Activated CD8-positive, alpha-beta memory T cell treated with anti-CD3 and anti-CD28 coated beads, Interleukin-2, amount 50 U/mL, for 1 hour (primary cell): ENCODE measurements at regions not wholly inside any gene's neighbourhood (a gene's known extent, or its start where the extent isn't known, plus 50 kb on each side); places are given as distances from the start of the nearest gene placed in this dataset.

Experiments
- DNase-seq: peaks from one replicate; pipeline ENCODE4 v3.0.0-alpha.2; 2020; ENCODE audit errors: extremely low read depth

DNA sequence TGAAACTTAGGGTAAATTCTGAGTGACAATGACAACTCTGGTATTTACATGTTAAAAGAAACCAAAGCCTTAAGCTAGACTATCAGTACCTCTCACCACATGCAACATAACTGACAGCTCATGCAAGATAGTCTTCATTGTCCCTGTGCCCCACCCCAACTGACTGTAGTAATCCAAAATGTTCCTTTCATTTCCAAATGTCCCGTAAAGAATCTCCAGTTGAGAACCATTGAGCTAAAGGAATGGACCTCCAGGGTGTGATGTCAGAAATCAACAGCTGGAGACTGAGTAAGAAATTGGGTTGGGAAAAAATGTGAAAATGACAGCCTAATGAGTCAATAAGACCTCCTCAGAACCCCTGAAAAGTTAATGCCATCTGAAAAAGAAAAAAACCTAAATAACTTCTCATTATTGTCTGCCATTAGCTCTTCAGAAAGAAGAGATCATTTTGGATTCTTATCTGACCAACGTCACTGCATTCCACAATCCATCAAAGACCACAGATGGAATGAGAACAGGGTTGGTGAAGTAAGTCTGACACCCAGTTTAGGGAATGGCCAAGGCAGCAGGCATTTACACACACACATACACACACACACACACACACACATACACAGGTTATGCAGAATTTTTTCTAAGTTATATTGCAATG lies 51.7 kb upstream of the ACVR2A start:
- DNase-seq: no peak

DNA sequence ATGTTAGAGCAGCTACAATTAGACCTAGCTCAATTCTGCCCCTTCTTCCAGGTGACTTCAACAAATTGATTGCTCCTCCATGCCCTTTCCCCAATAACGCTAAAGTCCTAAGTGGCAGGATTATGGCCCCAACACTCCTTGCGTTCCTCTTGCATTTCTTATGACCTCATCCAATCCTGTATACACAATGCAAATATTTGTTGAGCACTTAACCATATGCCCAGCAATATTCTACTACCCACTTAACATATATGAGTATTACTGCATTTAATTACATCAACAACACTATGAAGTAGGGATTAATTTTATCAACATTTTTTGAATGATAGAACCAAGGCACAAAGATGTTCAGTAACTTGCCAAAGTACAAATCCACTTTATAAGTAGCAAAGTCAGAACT lies 54.2 kb upstream of the ACVR2A start:
- DNase-seq: no peak

DNA sequence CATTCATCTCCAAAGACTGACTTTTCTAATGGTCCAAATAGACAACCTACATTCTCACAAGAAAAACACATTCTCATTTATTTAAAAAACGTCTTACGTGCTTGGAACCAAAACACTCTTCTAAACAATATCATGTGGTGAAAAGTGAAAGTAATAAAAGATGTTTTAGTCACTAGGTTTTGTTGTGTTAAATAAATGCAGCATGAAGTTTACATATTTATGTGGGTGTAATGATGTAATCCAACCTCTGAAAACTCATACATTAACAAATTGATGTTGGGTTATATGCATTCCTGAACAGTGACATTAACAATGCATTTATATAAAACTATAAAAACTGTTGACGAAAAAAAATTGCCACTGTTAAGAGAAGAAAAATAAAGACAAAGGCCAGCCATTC lies 55.1 kb upstream of the ACVR2A start:
- no peak for DNase-seq

DNA sequence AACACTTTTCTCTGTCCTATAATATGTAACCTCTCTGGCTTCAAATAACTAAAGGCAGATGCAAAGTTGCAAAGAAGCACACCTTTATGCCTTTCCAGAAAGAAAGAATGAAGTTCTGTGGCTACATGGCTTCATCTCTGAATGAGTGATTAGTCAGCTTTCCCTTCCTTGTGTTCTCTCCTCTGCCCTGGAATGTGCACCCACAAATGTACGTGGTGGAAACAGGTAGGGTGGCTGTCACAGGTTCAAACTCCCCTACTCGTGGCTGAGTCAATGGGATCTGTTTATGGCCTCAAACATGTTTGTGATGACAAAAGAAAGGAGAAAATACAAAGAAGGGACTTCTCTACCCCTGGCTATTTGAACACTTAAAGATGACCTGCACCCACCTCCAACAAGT lies 55.5 kb upstream of the ACVR2A start:
- DNase-seq: no peak

DNA sequence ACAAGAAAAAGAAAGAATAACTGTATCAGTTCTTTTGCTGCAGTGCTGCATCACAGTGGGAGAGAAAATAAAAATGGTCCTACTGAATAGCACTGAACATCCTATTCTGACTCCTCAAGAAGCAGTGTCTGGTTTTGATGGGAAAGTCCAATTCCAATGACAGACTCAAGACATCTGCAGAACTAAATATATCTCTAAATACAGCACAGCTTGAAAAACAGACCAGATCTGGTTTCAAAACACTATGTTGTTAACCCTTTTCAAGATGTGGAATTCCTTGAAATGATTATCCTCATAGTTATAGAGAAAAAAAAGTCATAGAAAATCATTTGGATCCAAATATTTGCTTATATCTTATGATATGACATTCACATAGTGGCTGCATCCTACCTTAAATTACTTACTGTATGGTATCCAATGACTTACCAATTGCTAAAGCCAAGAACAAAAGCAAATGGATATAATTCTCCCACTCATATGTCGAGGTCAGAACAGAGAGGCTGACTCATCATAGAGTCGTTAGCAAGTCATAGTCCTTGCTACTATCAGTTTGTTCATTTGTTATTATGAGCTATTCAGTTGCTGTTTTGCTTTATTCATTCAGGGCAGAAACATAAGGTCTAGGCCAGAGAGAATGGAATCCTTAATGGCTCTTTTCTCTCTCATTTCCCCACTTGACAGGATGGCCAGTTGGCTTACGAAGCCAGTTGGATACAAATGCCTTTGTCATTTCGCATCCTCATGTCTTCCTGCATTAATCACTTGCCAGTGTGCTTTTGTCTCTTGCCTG lies 62.5 kb upstream of the ACVR2A start:
- DNase-seq: no peak

DNA sequence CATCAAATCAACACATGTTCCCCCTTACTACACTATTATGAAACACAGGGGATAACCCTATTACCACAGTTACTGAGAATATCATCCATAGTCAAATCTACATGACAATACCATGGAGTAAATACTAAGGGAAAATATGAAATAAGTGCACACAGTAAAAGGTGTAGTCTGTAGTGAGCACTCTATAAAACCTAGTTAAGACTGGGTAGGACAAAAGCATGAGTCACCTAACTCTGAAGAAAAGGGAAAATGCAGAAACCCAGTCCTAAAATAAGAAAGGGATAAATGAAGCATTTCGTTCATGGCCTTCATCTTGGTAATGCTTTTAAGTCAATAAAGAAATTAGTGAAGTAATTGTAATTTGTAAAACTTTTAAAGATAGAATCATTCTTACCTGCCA lies 65.4 kb upstream of the ACVR2A start:
- DNase-seq: no peak

DNA sequence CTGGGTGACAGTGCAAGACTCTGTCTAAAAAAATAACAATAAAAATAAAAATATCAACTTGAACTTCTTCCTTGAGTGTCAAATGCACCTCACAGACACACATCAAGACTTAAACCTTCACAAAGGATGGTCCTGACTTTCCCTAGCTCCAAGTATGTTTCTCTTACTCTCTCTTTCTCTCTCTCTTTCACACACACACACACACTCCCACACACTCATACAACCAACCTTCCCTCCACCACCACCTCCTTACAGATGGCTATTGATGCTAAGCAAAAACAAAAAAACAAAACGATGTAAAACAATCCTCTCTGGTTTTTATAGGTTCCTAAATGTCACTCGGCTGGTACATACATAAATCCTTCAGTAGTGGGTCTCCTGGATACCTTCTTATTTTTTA lies 67.4 kb upstream of the ACVR2A start:
- DNase-seq: no peak

DNA sequence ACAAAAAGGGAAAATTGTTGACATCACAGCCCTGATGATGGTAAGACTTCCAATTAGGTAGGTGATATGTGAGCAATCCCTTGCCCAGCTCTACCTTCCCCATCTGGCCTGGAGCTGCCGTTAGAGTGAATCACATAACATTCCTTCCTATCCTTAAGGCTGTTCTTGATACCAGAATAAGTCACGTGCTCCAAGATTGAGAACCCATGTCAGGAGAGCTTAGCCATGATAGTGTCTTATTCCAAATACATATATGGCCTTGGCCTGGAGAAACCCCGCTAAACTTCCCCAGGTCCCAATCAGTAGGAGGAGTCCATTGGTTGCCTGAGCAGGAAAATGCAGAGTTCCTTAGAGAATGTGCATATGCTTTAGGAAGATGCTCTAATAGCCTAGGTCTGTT lies 70.0 kb upstream of the ACVR2A start:
- DNase-seq: no peak

DNA sequence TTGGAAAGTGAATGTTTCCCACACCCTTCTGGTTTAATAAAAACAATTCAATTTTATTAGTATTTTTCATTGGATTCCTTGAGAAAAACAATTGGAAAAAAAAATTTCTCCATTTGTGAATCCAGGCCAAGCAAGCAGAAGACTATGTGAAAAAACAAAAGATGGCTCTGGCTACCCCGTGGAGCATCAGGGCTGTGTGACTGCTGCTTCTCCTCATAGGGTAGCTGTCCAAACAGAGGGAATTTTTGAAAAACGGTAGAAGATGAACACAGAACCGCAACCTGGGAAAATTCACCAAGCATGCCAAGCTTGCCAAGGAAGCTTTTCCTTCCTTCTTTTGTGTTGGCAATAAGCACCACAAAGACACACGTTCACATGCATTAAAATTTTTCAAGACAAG lies 71.3 kb upstream of the ACVR2A start:
- DNase-seq: no peak

DNA sequence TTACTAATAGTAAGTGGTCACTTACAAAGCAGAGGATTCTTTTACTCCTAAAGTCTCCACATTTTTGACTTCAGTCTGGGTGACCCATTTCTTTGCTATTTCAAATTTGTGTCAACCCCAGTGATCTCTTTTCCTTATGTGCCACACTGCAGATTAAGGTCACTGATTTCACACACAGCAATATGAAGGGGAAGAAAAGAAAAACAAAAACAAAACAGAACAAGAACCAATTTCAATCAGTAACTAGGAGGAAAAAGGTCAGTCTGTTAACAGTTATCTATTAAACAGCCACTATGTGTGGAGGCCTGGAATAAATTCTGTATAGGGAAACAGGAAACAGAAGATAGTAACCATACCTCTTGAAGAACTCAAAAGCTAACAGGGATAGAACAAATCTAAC lies 72.0 kb upstream of the ACVR2A start:
- DNase-seq: no peak

DNA sequence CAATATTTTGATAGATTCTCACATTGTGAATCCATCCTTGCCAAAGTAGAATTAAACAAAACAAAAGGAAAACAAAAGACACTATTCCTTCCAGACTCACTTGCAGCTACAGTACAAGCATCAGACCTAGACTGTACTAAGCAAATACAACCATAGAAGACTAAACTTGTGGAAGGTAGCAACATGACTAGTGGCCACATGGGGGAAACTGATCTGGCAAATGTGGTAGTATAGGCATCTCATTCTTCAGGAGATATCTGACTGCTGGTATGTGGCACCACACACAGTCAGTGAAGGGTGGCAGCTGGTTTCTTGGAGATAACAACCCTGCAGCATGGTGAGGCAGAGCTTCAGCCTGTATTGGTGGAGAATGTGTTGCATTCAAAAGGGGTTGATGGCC lies 81.0 kb upstream of the ACVR2A start:
- DNase-seq: no peak

DNA sequence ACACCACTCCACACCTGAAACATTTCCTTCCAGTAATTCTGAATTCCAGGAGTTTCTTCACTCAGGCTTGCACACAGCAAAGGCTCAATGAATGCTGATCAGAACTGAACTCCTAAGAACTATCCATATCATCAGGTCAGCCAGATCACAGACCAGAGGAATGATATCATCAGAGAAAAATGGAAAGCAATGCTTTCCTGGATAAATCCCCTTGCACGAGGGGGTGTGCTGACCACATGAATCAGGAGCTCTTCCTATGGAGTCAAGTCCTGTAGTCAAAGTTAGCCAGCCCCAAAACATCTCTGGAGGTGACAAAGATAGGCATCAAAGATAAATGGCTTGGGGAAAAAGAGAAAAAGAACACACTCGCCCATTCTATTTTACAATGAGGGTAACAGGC lies 83.8 kb upstream of the ACVR2A start:
- no peak for DNase-seq

DNA sequence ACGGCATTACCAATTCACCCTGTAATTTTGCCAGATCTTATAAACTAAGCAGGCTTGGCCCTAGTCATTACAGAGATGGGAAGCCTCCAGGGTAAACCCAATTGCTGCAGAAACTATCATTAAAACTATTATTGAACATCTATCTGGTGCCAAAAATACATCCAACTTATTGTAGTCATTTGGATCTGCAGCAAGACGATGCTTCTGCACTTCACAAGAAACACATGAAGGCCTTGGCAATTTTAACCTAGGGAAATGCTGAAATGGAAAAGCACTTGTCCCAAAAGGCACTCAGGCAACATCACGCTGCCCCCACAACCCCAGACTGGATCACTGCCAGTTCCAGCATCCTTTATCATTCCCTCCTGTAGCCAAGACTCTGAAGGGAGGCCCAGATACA lies 85.3 kb upstream of the ACVR2A start:
- DNase-seq: no peak

DNA sequence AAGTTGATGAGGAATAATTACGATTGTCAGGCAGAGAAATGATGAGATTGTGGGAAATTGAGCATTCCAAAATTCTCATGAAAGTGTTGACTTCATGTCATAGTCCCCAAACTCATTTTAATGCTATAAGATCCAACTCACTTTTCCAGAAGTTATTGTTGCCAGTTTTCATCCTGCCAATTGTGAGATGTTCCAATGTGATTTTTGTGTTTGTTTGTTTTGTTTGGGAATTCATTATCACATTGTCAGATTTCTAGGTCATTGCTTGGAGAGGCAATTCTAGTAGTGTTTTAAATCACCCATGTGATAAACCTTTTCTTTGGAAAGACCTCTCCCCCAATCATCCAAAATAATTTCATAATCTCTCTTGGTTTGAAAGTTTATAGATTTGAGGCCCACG lies 86.0 kb upstream of the ACVR2A start:
- DNase-seq: no peak

DNA sequence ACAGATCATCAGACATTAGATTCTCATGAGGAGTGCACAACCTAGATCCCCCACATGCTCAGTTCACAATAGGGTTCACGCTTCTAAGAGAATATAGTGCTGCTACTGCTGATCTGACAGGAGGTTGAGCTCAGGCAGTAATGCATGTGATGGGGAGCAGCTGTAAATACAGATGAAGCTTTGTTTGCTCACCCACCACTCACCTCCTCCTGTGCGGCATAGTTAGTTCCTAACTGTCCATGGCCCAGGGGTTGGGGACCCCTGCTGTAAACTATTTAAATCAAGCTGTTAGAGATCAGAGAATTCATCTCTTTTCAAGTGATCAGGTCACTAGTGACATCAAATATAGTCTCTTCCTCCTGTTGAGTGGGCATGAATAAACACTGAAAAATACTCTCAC lies 88.8 kb upstream of the ACVR2A start:
- no peak for DNase-seq

DNA sequence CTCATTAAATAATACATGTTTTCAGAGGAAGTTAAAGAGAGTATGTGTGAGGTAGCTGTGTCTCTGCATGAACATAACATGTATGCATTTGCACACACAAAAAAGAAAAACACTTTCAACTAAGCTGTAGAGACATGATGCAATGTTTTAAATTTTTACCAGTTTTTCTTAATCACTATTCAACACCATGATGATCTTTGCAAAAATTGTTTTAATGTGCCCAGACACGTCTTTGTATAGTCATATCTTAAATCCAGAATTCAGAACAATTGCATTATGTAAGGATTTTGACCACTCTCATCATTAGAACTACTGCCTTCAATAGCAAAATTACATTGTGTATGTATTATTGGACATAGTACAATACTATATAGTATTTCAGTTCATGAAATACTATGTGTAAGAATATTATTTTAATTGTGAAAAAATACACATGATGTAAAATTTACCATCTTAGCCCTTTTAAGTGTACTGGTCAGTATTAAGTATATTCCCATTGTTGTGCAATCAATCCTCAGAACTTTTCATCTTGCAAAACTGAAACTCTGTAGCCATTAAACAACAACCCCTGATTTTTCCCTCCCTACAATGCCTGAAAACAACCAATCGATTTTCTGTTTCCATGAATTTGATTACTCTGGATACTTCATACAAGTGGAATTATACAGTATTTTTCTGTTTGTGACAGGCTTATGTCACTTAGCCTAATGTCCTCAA lies 104.5 kb upstream of the ACVR2A start:
- no peak for DNase-seq

DNA sequence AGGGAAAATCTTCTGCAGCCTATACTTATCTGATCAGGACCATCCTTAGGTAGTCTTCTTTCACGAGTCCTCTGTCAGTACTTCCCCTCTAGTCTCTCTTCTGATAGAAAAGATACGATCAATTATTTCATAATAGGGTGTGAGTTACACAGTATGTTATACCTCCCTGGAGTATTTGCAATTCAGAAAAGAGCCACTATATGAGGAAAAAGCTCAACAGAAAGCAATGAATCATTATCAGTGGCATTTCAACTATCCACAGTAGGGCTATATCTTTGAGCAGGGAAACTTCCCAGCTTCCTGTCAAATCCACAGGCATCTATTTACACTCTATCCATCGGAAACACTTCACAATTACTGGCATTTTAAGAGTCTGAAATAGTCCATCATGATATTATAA lies 105.3 kb upstream of the ACVR2A start:
- DNase-seq: no peak

DNA sequence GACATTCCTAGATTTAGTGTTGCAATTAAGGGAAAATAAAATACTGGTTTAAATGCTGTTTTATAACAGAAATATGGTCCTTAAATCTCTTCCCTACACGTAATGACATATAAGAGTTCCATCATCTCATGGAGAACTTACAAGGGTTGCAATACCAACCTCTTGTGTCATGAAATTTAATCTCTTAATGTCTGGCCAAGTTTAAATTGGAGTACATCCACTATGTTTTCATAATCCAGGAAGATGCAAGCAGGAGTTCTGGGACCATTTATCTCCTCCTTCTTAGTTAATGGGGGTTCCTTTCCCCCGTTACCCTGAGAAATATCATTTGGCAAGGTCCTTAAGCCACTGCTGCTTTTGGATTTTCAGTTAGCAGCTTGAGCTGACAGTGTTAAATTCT lies 126.0 kb upstream of the ACVR2A start:
- no peak for DNase-seq

DNA sequence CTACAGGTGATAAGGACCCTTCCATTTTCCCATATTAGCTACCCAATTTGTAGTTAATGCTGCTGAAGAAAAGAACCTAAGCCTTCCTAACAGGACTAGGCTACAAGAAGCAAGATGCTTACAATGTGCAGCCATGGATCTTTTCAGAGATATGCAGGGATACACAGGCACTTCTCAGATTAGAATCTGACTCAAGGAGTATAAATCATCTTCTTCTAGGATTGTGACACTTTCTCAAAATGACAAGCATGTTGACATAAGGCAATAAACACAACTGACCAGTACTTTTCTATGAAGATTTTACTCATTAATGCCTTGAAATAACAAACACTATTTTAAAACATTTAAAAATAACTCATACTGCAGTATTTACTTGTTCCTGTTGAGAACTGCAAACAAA lies 127.9 kb upstream of the ACVR2A start:
- DNase-seq: no peak

DNA sequence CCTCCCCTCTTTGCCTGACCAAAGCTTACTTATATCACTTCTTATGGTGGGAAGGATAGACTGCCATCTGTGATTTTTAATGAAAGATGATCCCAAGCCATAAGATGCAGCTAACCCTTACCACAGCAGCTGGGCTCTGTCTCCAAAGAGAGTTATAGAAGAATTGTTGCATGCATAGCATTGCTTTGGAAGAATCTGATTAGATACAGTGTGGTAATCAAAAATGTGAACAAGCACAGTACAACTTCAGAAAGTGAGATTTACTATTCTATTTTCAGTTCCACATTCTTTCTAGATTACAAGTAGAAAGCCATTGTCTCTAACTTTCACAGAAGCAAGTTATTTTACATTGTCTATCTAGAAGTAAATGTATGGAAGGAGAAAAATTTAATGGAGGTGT lies 129.0 kb upstream of the ACVR2A start:
- DNase-seq: no peak

DNA sequence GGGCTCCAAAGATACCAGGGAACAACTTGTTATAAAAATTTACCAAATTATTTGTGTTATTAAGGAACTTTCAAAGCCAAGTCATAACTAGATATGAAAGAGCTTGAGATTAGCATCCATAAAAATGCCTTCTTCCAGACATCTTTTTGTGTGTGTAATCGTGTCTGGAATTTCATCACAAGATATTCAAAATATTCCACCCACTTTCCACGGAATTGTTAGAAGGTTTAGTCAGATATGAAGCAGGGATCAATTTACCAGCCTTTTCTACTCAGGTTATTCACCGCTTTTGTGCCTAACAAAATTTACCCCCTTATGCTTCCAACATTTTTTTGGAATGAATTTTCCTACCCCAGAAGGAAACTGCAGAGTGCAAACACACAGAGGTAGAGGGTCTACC lies 130.2 kb upstream of the ACVR2A start:
- no peak for DNase-seq

DNA sequence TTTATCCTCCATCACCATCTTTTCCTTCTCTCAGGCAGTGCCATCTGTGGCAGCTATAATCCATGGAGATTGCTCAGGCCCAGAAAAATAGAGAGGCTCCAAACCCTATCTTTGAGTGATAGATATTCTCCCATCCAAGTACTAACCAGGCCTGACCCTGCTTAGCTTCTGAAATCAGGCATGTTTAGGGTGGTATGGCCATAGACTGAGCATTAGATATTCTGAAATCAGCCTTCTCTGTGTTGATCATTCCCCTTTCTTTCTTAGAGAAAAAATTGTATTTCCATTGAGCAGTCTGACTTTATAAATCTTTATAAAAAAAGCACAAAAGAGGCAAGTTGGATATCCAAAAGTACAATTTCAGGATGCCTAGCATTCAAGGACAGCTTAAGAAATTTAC lies 131.5 kb upstream of the ACVR2A start:
- no peak for DNase-seq

DNA sequence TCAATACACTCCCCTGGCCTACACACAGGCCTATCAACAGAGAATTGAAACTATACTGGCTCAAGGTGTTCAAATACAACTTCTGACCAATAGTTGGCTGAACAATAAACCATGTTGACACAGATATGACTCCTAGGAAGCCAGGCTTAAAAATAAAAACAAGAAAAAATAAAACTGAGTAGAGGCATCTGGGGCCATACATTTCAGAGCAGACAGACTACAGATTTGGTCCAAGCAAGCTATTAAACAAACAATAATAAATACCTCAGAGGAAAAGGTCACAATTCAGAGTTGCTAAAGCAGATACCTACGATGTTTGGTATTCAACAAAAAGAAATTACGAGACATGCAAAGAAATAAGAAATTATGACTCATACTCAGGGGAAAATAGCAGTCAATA lies 132.8 kb upstream of the ACVR2A start:
- no peak for DNase-seq
